Liver (tissue), 8 donors: ENCODE measurements at regions not wholly inside any gene's neighbourhood (a gene's known extent, or its start where the extent isn't known, plus 50 kb on each side); places are given as distances from the start of the nearest gene placed in this dataset.

Experiments used
- DNase-seq: peaks from one replicate; pipeline ENCODE4 v3.0.0-alpha.2; 2017; ENCODE audit warnings: low spot score
- H3K27ac ChIP-seq, 2 donors: one replicate each; pipeline ENCODE4 v1.7.0; 2013; ENCODE audit warnings: inconsistent platforms in 2 of 2, low read length in 2 of 2, control low read depth in 1 of 2, low read depth in 1 of 2, mild to moderate bottlenecking in 1 of 2
- H3K27me3 ChIP-seq, 4 donors: one replicate each; pipeline versions ENCODE4 v1.6.1 to v1.7.0; 2013; ENCODE audit warnings: low read length in 3 of 4, inconsistent platforms in 1 of 4, mild to moderate bottlenecking in 1 of 4, moderate library complexity in 1 of 4; ENCODE audit not compliant: control insufficient read depth in 4 of 4, insufficient read depth in 4 of 4
- H3K36me3 ChIP-seq, 4 donors: one replicate each; pipeline versions ENCODE4 v1.6.1 to v1.7.0; 2013; ENCODE audit warnings: low read length in 3 of 4, mild to moderate bottlenecking in 3 of 4, low read depth in 1 of 4, moderate library complexity in 1 of 4; ENCODE audit not compliant: control insufficient read depth in 4 of 4, insufficient read depth in 3 of 4
- H3K4me1 ChIP-seq, 4 donors: one replicate each; pipeline versions ENCODE4 v1.6.1 to v1.7.0; 2013; ENCODE audit warnings: low read length in 3 of 4, mild to moderate bottlenecking in 3 of 4, moderate library complexity in 1 of 4; ENCODE audit not compliant: control insufficient read depth in 4 of 4, insufficient read depth in 4 of 4
- H3K4me3 ChIP-seq, 3 donors: one replicate each; pipeline versions ENCODE4 v1.6.1 to v1.7.0; 2013; ENCODE audit warnings: low read length in 3 of 3, control low read depth in 1 of 3, low read depth in 1 of 3, mild to moderate bottlenecking in 1 of 3
- H3K9ac ChIP-seq, 2 donors: one replicate each; pipeline ENCODE4 v1.7.0; 2013; ENCODE audit warnings: low read length in 2 of 2, mild to moderate bottlenecking in 2 of 2, moderate library complexity in 2 of 2, control low read depth in 1 of 2, low read depth in 1 of 2
- H3K9me3 ChIP-seq, 4 donors: one replicate each; pipeline versions ENCODE4 v1.6.1 to v1.7.0; 2013; ENCODE audit warnings: low read length in 3 of 4; ENCODE audit not compliant: control insufficient read depth in 4 of 4
- ATF3 ChIP-seq: IDR thresholded peaks from 2 replicates; pipeline ENCODE4 v1.6.1; 2016; ENCODE audit warnings: antibody characterized with exemption
- CTCF ChIP-seq: fragments of 150-350 bp; IDR thresholded peaks from 2 replicates; pipeline ENCODE4 v1.5.1; 2017; ENCODE audit warnings: improper control_type of control experiment, low read depth, low read length; ENCODE audit not compliant: missing input control
- EGR1 ChIP-seq, 2 donors: IDR thresholded peaks; 2 replicates each; pipeline ENCODE4 v1.6.1; 2016 to 2018; ENCODE audit warnings: antibody characterized with exemption in 2 of 2, low read depth in 2 of 2
- FOXA1 ChIP-seq: IDR thresholded peaks from 2 replicates; pipeline ENCODE4 v1.6.1; 2016; ENCODE audit warnings: antibody characterized with exemption
- FOXA2 ChIP-seq: IDR thresholded peaks from 2 replicates; pipeline ENCODE4 v1.6.1; 2016; ENCODE audit warnings: antibody characterized with exemption
- GABPA ChIP-seq, 2 donors: IDR thresholded peaks in 1 of 2; conservative IDR thresholded peaks in 1 of 2; 2 replicates each; pipeline ENCODE4 v1.6.1; 2016; ENCODE audit warnings: antibody characterized with exemption in 2 of 2, mild to moderate bottlenecking in 1 of 2, moderate library complexity in 1 of 2
- HNF4A ChIP-seq, 2 donors: conservative IDR thresholded peaks; 2 replicates each; pipeline ENCODE4 v1.6.1; 2016; ENCODE audit warnings: antibody characterized with exemption in 2 of 2, mild to moderate bottlenecking in 2 of 2
- HNF4G ChIP-seq: IDR thresholded peaks from 2 replicates; pipeline ENCODE4 v1.6.1; 2016; ENCODE audit warnings: antibody characterized with exemption
- JUND ChIP-seq, 2 donors: IDR thresholded peaks; 2 replicates each; pipeline ENCODE4 v1.6.1; 2016; ENCODE audit warnings: antibody characterized with exemption in 2 of 2
- MAX ChIP-seq: IDR thresholded peaks from 2 replicates; pipeline ENCODE4 v1.6.1; 2016; ENCODE audit warnings: antibody characterized with exemption
- NR2F2 ChIP-seq: IDR thresholded peaks from 2 replicates; pipeline ENCODE4 v1.6.1; 2016; ENCODE audit warnings: antibody characterized with exemption
- RAD21 ChIP-seq, 2 donors: IDR thresholded peaks; 2 replicates each; pipeline ENCODE4 v1.6.1; 2016; ENCODE audit warnings: antibody characterized with exemption in 2 of 2, mild to moderate bottlenecking in 2 of 2
- REST ChIP-seq: IDR thresholded peaks from 2 replicates; pipeline ENCODE4 v1.6.1; 2016; ENCODE audit warnings: antibody characterized with exemption, mild to moderate bottlenecking
- RXRA ChIP-seq, 2 donors: IDR thresholded peaks; 2 replicates each; pipeline ENCODE4 v1.6.1; 2017 to 2018; ENCODE audit warnings: antibody characterized with exemption in 2 of 2, mild to moderate bottlenecking in 1 of 2
- SP1 ChIP-seq: IDR thresholded peaks from 2 replicates; pipeline ENCODE4 v1.6.1; 2018; ENCODE audit warnings: antibody characterized with exemption, mild to moderate bottlenecking
- TAF1 ChIP-seq: conservative IDR thresholded peaks from 2 replicates; pipeline ENCODE4 v1.6.1; 2016; ENCODE audit warnings: antibody characterized with exemption, mild to moderate bottlenecking
- YY1 ChIP-seq: IDR thresholded peaks from 2 replicates; pipeline ENCODE4 v1.6.1; 2016; ENCODE audit warnings: antibody characterized with exemption, mild to moderate bottlenecking
- ZBTB33 ChIP-seq: IDR thresholded peaks from 2 replicates; pipeline ENCODE4 v1.6.1; 2016; ENCODE audit warnings: antibody characterized with exemption
- WGBS: extraction: QIAGEN DNeasy Blood & Tissue Kit; methylation state at CpG from one replicate; pipeline ENCODE4 v1.1.7; 2013; 5-methylcytosine and 5-hydroxymethylcytosine counted together
- donor health status: healthy.
- donor health status: healthy.
- donor health status: healthy.
- donor health status: healthy.
- donor health status: healthy.

GRCh38 chr5:62727184-62727583 lies 148.6 kb downstream of the LRRC70 start:
- Histone ChIP-seq H3K9ac (no peak overlapping the region), H3K4me3 (no peak overlapping the region), H3K4me1 (no peaks in the 10 kb centered on the region), H3K27me3 (no peaks in the 10 kb centered on the region), H3K36me3 (no peaks in the 10 kb centered on the region), H3K27ac (no peak overlapping the region), H3K9me3 (no peaks in the 10 kb centered on the region)
- WGBS, result 94% methylated on average over 3 of the region's 3 CpGs
- DNase-seq, result no peak
- TF ChIP-seq ATF3 (no peak), ZBTB33 (no peak), SP1 (no peak), NR2F2 (no peak), JUND (IDR thresholded peaks at IDR 0.05) (no peak), RXRA (IDR thresholded peaks at IDR 0.05) (no peak), GABPA (IDR thresholded peaks at IDR 0.05 in 1 of 2, conservative IDR thresholded peaks at IDR 0.05 in 1 of 2) (no peak), YY1 (no peak), MAX (no peak), TAF1 (no peak), HNF4A (conservative IDR thresholded peaks at IDR 0.05) (no peak), EGR1 (IDR thresholded peaks at IDR 0.05; ENCODE audit: low read depth in 2 of 2) (no peak), FOXA1 (no peak), FOXA2 (no peak), RAD21 (IDR thresholded peaks at IDR 0.05) (no peak), HNF4G (no peak), CTCF (no peak), REST (no peak)
